Adrenal gland (tissue), 9 donors: ENCODE measurements at regions not wholly inside any gene's neighbourhood (a gene's known extent, or its start where the extent isn't known, plus 50 kb on each side); places are given as distances from the start of the nearest gene placed in this dataset.

Source experiments
- DNase-seq, 7 donors: peaks; one replicate each; pipeline ENCODE4 v3.0.0-alpha.2; 2019 to 2020
- H3K27ac ChIP-seq, 5 donors: fragments of 200-600 bp; sonication (generic) in 4 of 5; 1 replicate in 3 of 5; 2 replicates in 2 of 5; pipeline versions ENCODE4 v1.5.1 to v1.8.0; 2016 to 2020; ENCODE audit warnings: mild to moderate bottlenecking in 1 of 5
- H3K27me3 ChIP-seq: fragments of 200-600 bp; 2 replicates; pipeline ENCODE4 v1.8.0; 2021
- H3K36me3 ChIP-seq, 2 donors: fragments of 200-600 bp; replicated peaks in 1 of 2; 1 replicate in 1 of 2; 2 replicates in 1 of 2; pipeline versions ENCODE4 v1.5.1 to v1.8.0; 2018 to 2022
- H3K4me1 ChIP-seq, 2 donors: fragments of 200-600 bp; replicated peaks in 1 of 2; 1 replicate in 1 of 2; 2 replicates in 1 of 2; pipeline versions ENCODE4 v1.5.1 to v1.8.0; 2018 to 2021
- H3K4me3 ChIP-seq, 4 donors: fragments of 200-600 bp; sonication (generic) in 3 of 4; one replicate each; pipeline ENCODE4 v1.5.1; 2016 to 2018
- H3K9me3 ChIP-seq, 3 donors: fragments of 200-600 bp; sonication (generic) in 1 of 3; replicated peaks in 1 of 3; 1 replicate in 2 of 3; 2 replicates in 1 of 3; pipeline versions ENCODE4 v1.5.1 to v1.8.0; 2016 to 2021
- POLR2A ChIP-seq, 2 donors: fragments of 450-650 bp; IDR thresholded peaks; one replicate each; pipeline ENCODE4 v1.6.1; 2017; ENCODE audit warnings: antibody characterized with exemption in 2 of 2, mild to moderate bottlenecking in 2 of 2, moderate library complexity in 1 of 2
- WGBS, 4 donors: extraction: QIAGEN DNeasy Blood & Tissue Kit in 2 of 4; methylation state at CpG; one replicate each; pipeline versions ENCODE4 v1.1.5 to v1.1.7; 2013 to 2017; 5-methylcytosine and 5-hydroxymethylcytosine counted together
- intact Hi-C, 2 donors: fragments of 100-400 bp; cut with DNase I; formaldehyde crosslinking; loops; one replicate each; pipeline versions ENCODE4 v1.14.1 to v1.15.0; 2022 to 2023
- TF ChIP-seq, protein P1 (sequence below), 6 experiments: fragments of 450-650 bp in 4 of 6; fragments of 200-600 bp in 2 of 6; sonication (generic) in 1 of 6; IDR thresholded peaks; 1 replicate in 5 of 6; 2 replicates in 1 of 6; pipeline versions ENCODE4 v1.5.1 to v1.8.0; 2016 to 2021; ENCODE audit warnings: antibody characterized with exemption in 6 of 6, mild to moderate bottlenecking in 2 of 6, moderate library complexity in 1 of 6
- donor health status: healthy with polysubstance abuse.
- donor health status: Bipolar disorder and iron deficiency.
- donor health status: DM: yes; HTN: yes; CAD: no.
- donor health status: DM: no; HTN: no; CAD: no.
- donor health status: DM: no; HTN: no; CAD: no.

DNA sequence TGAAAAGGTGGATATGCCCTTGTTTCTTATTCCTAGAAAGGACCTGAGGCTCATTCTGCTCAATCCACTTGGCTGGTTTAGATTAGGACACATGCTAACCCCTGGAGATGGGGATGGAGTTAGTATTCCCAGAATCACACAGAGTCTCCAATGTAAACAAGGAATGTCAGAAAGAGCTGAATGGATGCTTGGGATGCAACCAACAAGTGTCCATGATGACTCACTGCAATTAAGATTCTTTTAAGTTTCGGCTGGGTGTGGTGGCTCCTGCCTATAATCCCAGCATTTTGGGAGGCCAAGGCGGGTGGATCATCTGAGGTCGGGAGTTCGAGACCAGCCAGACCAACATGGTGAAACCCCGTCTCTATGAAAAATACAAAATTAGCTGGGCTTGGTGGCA is 315.5 kb upstream of the AZI2 start:
- intact Hi-C loops = no loop called here
- TF ChIP-seq, protein P1, sequence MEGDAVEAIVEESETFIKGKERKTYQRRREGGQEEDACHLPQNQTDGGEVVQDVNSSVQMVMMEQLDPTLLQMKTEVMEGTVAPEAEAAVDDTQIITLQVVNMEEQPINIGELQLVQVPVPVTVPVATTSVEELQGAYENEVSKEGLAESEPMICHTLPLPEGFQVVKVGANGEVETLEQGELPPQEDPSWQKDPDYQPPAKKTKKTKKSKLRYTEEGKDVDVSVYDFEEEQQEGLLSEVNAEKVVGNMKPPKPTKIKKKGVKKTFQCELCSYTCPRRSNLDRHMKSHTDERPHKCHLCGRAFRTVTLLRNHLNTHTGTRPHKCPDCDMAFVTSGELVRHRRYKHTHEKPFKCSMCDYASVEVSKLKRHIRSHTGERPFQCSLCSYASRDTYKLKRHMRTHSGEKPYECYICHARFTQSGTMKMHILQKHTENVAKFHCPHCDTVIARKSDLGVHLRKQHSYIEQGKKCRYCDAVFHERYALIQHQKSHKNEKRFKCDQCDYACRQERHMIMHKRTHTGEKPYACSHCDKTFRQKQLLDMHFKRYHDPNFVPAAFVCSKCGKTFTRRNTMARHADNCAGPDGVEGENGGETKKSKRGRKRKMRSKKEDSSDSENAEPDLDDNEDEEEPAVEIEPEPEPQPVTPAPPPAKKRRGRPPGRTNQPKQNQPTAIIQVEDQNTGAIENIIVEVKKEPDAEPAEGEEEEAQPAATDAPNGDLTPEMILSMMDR (IDR thresholded peaks at IDR 0.05) = no peak
- no peak for TF ChIP-seq POLR2A (IDR thresholded peaks at IDR 0.05)
- Histone ChIP-seq H3K27me3 (no peaks in the 10 kb centered on the region), H3K4me3 (no peak overlapping the region), H3K36me3 (no peaks in the 10 kb centered on the region), H3K4me1 (no peaks in the 10 kb centered on the region), H3K9me3 (no peaks in the 10 kb centered on the region), H3K27ac (no peak overlapping the region)
- 93 to 97% (median 95%) methylated on average over 2 to 5 of the region's 5 CpGs for WGBS, 4 donors
- no peak for DNase-seq

DNA sequence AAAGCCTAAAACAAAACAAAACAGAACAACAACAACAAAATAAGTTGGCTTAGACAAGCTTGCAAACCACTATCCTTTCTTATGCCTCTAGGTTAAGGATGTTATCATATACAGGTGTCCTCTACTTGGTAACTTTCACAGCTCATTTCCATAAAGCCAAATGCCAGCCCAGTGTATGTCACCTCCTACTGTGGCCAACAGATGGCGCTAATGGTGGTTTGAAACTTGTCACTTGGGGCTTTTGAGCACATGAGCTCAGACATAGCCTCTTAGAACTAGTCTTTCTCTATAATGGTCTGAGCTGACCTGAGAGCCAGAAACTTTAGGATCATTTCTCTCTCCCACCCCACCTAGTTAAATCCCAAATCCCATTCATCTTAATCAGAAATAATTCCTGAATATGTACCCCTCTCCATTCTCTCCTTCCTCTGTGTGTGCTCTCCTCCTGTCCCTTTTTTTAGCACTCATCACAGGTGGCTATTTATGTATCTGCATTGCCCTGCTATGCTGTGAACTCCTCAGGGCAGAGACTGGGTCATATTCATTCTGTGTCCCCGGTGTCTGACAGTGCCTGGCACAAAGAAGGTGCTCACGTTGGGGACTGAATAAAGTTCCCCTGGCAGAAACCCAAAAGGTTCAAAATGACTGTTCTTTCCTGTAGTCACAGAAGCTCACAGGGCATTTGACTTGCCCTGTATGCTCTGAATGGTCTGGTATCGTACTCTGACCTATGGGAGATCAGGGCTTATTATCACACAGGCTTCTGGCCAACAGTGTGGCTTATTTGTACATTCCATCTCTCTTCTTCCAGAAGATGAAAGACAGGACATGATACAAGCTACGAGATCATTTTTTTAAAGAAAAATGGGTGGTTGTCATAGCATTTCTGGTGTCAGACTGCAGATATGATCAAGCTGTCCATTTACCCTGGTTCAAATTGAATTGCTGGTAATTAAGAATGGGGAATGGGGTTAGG is 319.3 kb upstream of the AZI2 start:
- DNase-seq = peak; percentile 48 to 92 (median 60)
- intact Hi-C loops = no loop called here
- TF ChIP-seq, protein P1 (IDR thresholded peaks at IDR 0.05) = peak; percentile 59 to 81 (median 70)
- TF ChIP-seq POLR2A (IDR thresholded peaks at IDR 0.05) = no peak
- Histone ChIP-seq H3K4me3 (no peak overlapping the region), H3K27me3 (no peaks in the 10 kb centered on the region), H3K4me1 (no peaks in the 10 kb centered on the region), H3K27ac (no peak overlapping the region), H3K36me3 (no peaks in the 10 kb centered on the region), H3K9me3 (no peaks in the 10 kb centered on the region)
- 39 to 55% (median 47%) methylated on average over 5 of the region's 5 CpGs for WGBS, 4 donors

DNA sequence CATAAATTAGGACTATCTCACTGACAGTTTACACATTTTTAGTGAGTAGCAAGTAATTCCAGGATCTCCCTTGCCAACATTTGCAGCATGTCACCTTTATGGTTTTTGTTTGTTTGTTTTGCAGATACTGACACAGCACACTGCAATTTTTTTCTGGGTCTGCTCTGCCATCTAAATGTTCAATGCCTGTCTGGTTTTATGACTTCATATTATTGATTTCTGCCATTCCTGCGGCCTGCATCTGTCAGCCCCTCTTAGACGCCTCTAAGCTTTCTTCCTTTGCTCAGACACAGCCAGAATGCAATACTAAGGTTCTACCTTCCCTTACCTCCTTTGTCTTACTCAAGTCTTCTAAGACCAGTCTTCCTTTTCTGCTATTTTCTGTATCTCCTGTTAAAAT is 321.2 kb upstream of the AZI2 start:
- H3K9me3 ChIP-seq = no peaks in the 10 kb centered on the region
- TF ChIP-seq, protein P1 (IDR thresholded peaks at IDR 0.05) = no peak
- no peak for TF ChIP-seq POLR2A (IDR thresholded peaks at IDR 0.05)
- H3K27ac ChIP-seq = no peak overlapping the region
- H3K36me3 ChIP-seq = no peaks in the 10 kb centered on the region
- intact Hi-C loops = no loop called here
- no peaks in the 10 kb centered on the region for H3K4me1 ChIP-seq
- H3K27me3 ChIP-seq = no peaks in the 10 kb centered on the region
- 81 to 87% (median 84%) methylated on average over 2 of the region's 2 CpGs for WGBS, 4 donors
- no peak for DNase-seq
- H3K4me3 ChIP-seq = no peak overlapping the region

DNA sequence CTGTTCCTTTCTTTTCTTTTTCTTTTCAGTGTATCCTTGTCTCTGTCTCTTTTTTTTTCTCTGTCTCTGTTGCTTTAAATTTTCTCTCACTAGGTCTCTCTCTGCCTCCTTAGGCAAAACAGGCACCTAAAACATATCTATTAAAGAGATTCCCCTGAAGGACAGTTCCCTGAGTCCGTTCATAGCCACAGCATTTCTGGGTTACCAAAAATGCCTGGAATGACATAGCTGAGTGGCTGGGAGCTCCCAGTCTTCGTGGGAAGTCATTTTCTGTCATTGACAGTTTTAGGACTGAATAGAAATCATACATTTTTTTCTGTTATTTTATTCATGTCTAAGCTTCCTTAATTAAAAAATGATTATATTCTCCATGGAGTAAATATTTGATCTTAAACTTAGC is 323.8 kb upstream of the AZI2 start:
- DNase-seq = no peak
- no peaks in the 10 kb centered on the region for H3K4me1 ChIP-seq
- no peaks in the 10 kb centered on the region for H3K27me3 ChIP-seq
- 58 to 83% (median 70%) methylated on average over 2 of the region's 2 CpGs for WGBS, 4 donors
- intact Hi-C loops = no loop called here
- H3K36me3 ChIP-seq = no peaks in the 10 kb centered on the region
- H3K27ac ChIP-seq = no peak overlapping the region
- no peak for TF ChIP-seq POLR2A (IDR thresholded peaks at IDR 0.05)
- TF ChIP-seq, protein P1 (IDR thresholded peaks at IDR 0.05) = no peak
- no peak overlapping the region for H3K4me3 ChIP-seq
- no peaks in the 10 kb centered on the region for H3K9me3 ChIP-seq
